NCI-H2029 (cell line): ENCODE measurements at regions not wholly inside any gene's neighbourhood (a gene's known extent, or its start where the extent isn't known, plus 50 kb on each side); places are given as distances from the start of the nearest gene placed in this dataset.
"Not testable (repeated sequence)": the region's sequence is repeated elsewhere in the genome, so short reads cannot be mapped to it uniquely, and the experiment has no call there.

Experiments
- DNase-seq: peaks from one replicate; lab custom pipeline; 2025; lab: John Stamatoyannopoulos, UW

DNA sequence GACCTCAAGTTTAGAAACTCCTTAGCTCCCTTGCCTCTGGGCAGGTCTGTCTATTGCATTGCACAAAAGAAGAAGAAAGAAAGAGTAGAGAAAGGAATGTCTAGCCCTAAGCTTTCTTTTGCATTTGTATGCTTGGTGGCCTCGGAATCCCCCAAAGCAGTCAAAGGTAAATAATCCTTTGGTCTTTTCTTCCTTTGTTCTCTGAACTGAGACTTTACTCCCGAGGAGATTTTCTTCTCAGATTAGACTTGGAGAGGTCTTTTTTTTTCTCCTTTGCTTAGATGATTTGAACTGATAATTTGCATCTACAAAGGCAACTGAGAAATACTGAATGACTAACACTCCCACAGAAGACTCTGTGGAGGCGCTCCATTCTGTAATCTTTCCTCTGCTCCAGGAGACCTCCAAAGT, 93.2 kb downstream of the AKR1D1 start:
- no peak for DNase-seq

DNA sequence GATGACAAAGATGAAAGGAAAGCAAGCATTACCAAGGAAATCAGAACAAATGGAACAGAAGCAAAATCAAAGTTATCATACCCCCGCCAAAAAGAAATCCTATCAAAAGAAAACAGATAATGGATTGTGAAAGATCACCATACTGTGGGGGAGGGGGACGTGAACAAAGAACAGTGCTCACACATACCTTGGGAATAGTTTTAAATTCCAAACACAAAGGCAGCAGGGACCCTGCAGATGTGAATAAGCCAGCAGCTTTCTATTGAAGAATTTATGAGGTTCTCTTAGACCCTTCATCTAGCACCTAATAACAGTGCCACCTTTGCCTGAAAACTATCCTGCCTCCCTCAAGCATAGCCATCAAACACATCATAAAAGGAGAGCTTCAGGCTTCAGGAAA, 94.0 kb downstream of the AKR1D1 start:
- DNase-seq = no peak

DNA sequence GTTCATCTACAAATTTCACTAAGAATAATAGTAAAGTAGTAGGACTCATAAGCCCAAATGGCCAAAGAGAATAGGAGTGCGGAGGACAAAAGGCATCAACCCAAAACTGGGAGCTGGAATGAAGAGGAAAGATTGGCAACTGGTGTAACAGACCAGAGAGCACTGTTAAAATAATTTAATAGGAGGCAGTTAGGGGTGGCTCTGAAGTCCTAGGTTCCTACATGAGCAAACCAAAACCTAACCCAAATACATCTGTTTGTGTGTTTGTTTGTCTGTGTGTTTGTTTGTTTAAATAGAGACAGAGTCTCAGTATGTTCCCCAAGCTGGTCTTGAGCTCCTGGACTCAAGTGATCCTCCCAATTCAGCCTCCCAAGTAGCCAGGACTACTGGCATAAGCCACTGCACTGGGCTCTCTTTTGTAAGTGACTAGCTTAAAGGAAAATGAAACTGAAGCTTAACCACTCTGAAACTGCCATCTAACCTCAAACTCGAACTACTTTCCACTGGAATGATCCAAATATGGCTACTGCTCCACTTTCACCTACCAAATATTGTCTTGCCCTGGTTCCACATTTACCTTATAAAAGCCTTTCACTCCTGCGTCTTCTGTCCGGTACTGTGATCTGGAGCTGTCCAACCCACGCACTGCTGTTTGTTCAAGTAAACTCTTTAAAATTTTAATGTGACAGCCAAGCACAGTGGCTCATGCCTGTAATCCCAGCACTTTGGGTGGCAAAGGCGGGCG, 94.9 kb downstream of the AKR1D1 start:
- DNase-seq = no peak

DNA sequence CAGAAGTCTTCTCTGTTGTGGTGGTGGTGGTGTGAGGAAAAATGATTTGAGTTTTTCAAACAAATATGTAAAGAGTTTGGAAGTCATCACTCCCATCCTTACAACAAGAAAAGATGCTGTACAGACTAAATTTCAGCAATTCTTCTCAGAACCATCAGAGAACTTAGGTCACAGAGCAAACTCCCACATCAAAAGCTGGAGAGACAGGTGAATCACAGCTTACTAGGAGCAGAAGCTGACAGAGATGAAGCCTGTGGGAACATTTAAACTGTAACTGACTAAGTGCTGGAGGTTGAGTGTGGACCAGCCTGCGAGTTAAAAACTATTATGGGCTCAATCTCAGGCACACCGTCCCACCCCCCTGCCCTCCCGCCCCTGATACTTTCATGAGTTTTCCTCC, 97.3 kb downstream of the AKR1D1 start:
- no peak for DNase-seq

DNA sequence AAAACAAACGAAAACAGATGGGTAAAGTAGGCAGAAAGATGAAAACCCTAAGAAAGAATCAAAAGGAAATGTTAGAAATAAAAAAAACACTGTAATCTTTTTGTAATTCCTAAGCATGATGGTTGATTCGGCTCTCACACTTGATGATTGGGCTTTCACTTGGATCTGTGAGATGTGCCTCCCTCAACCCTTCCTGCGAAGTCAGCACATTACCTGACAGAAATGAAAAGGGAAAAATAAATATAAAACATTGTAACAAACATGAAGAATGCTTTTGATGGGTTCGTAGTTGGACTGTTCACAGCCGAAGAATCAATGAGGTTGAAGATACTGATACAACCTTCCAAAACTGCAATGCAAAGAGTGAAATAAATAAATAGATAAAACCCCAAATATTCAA, 99.8 kb downstream of the AKR1D1 start:
- DNase-seq = no peak

DNA sequence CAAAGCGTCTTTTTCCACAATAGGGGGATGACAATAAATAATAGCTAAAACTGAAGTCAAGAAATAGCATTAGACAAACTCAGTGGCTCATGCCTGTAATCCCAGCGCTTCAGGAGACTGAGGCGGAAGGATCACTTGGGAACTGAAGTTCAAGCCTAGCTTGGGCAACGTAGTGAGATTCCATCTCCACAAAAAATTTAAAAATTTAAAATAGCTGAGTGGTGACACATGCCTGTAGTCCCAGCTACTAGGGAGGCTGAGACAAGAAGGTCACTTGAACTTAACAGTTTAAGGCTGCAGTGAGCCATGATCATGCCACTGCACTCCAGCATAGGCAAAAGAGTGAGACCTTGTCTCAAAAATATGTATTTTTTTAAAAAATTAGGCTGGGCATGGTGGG, 107.9 kb downstream of the AKR1D1 start:
- DNase-seq = no peak

DNA sequence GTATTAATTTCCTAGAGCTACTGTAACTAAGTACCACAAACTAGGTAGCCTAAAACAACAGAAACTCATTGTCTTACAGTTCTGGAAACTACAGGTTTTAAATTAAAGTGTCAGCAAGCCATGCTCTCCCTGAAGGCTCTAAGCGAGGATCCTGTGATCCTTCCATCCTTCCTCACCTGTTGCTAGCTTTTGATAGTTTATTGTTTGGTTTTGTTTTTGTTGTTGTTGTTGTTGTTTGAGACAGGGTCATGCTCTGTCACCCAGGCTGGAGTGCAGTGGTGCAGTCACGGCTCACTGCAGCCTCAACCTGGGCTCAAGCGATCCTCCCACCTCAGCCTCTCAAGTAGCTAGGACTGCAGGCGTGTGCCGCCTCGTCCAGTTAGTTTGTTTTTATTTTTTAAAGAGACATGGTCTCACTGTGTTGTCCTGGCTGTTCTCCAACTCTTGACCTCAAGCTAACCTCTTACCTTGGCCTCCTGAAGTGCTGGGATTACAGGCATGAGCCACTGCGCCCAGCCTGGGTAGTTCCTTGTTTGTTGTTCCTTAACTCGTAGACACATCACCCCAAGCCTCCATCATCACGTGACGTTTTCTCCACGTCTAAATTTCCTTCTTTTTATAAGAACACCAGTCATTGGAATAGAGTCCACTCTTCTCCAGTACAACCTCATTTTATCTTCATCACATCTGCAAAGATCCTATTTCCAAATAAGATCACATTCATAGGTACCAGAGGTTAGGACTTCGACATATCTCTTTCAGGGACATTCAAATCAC, 109.1 kb downstream of the AKR1D1 start:
- no peak for DNase-seq

DNA sequence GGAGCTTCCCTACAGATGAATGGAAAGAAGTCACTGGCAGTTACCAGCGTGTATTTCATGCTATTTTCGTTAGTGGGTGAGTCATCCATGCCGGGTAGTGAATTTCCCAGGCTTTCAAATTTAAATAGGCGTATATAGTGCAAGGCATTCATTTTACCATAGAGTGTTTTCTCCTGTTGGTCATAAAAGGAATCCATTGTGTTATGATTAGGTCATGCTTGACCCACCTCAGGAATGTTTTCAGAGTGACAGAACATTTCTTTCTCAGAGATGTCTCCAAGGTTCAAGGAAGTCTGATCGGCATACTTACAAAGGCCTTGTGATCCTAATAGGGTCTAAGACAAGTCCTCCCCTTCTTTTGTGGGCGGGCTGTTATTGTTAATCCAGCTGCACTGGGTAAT, 110.7 kb downstream of the AKR1D1 start:
- no peak for DNase-seq

DNA sequence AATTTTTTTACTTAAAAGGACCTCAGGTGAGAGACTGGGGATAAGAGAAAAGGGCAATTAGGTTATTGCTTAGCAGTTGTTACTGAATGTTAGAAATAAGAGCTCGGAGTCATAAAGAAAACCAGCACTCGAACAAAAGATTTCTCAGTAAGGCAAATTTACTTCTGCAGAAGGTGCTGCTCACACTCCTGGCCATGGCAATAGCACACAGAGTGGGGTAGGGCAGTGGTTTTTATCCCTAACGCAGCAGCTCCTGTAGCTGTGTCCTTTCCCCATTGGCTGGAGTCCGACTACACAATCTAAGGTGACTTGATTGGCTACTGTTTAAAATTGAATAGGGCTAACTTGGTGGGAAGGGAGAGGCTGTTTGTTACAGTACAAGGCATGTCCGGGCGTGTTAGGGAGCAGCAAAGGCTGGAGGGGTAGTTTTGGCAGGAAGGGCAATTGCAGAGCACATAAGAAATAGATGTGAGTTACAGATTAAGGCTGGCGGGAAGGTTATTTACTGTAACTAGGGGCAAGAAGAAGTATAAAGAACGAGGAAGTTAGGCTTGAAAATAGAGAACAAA, 112.1 kb downstream of the AKR1D1 start:
- no peak for DNase-seq

DNA sequence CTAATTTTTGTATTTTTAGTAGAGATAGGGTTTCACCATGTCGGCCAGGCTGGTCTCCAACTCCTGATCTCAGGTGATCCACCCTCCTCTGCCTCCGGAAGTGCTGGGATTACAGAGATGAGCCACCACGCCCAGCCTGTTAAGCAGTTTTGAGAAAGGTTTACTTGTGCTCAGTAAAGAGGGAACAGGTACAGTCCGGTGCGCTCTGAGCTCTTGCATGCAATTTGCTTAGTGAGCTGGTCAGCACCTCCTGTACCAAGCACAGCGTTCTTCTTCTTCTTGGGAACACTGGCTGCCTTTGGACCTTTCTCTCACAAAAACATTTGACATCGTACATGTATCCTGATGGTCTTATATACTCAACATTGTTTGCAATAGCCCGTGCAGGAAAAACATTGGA, 118.3 kb downstream of the AKR1D1 start:
- DNase-seq = no peak

DNA sequence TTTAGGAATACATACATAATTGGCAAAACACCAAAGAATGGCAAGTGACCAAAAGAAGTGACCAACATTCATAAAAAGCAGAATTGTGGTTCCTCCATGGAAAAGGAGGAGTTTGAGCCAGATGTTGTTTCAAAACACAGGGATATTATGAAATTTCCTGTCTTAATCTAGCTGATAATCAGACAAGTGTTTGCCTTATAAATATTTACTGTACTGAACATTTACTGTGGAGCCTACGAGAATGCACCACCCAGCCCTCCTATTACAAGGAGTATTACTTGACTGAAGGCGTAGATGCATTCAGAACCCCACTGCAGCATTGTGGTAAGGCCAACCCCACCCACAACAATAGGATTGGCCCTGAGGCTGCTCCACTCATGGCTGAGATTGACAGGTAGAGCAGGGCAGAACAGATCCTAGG, 118.9 kb downstream of the AKR1D1 start:
- peak; percentile 28 for DNase-seq

DNA sequence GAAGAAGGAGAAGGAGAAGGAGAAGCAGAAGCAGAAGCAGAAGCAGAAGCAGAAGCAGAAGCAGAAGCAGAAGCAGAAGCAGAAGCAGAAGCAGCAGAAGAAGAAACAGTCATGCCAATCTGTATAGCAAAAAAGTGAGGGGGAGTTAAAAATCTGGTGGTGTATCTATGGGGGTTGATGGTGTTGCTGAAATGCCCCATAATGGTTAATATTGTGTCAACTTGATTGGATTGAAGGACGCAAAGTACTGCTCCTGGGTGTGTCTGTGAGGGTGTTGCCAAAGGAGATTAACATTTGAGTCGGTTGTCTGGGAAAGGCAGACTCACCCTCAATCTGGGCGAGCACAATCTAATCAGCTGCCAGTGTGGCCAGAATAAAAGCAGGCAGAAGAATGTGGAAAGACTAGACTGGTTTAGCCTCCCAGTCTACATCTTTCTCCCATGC, 120.3 kb downstream of the AKR1D1 start:
- not testable (repeated sequence) for DNase-seq

DNA sequence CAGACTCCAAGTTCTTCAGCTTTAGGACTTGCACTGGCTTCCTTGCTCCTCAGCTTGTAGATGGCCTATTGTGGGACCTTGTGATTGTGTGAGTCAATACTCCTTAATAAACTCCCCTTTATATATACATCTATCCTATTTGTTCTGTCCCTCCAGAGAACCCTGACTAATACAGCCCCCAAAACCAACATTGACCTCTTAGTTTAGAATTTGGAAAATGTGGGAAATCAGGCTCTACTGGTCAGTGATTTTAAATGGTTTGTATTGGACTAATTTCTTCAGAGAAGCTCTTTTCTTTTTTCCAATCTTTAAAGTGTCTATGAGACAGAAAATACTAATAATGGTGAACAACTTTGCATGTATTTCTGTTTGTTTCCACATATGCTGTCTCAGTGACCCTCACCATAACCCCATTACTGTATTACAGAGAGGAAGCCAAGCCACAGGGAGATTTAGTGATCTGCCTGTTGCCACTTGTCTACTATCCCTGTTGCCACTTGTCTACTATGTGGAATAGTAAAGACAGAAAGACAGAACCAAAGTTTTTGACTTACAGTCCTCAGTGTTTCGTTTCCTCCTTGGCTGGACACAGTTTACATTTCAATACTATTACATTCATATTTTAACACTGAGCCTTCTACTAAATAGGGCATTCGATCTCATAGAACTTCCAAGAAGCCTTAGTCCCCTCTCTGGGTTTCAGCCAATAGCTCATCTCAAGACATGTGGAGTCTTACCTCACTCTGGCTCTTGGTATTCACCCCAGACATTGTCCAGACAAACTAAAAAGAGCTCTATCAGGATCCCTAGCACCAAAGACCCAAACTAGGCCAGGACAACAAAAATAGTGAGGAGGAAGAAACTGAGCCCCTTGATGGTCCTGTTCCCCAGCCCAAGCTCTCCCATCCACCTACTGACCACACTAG, 121.0 kb downstream of the AKR1D1 start:
- no peak for DNase-seq

DNA sequence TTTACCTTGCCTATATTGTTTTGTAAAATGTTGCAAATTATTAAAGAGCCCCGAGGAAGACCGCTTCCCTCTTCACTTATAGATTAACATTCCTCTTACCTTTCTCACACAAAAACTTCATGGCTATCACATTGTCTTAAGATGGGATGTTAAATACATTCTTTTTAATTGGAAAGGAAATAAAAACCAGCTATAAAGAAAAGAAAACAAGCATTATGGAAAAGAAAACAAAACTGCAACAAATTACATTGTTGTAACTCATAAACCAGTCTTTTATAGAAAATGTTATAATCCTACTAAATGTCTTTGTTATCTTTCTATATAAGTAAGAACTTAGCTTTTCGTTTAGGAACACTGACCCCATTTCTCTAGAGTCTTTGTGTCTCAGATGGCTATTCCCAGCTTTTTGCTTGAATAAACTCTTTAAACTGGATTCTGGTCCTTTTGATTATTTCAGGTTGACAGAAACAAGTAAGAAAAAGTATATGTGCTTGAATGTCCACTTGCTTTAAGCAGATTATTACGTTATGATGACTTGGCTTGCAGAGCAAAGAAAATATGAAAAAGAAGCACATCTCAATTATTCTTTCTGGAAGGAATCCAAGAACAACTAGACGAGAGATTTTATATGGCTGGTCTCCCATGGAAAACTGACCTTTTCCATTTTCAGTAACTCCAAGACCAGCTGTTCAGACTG, 128.2 kb downstream of the AKR1D1 start:
- no peak for DNase-seq

DNA sequence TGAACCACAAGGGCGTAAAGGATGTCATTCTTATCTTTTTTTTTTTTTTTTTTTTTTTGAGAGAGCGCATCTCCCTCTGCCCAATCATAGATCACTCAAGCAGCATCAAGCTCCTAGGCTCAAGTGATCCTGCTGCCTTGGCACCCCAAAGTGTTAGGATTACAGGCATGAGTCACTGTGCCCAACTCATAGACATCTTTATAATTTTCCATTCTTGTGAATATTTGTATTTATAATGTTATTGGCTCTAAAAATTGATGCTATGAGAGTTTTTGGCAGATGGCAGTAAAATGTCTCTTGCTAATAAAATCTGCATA, 128.7 kb downstream of the AKR1D1 start:
- DNase-seq = no peak

DNA sequence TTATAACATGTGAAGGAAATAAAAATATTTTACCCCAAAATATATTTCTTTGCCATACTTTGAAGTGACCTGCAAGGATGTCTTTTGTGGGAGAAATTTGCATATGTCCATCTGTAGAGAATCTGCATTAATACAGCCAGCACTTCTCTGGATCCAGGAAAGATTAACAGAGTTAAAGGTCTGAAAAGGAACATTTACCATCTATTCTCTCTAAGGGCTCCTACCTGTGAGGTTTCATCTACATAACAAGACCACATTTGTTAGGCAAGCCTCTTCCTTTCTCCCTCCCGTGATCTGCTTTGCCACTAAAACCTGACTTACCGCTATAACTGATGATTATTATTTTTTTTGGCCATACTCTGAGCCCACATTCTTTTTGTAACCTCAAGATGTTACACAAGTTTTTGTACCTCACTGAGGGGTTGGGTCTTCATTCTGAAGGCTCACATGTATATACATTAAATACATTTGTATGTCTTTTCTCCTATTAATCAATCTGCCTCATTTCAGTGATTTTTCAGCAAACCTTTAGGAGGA, 129.4 kb downstream of the AKR1D1 start:
- no peak for DNase-seq

DNA sequence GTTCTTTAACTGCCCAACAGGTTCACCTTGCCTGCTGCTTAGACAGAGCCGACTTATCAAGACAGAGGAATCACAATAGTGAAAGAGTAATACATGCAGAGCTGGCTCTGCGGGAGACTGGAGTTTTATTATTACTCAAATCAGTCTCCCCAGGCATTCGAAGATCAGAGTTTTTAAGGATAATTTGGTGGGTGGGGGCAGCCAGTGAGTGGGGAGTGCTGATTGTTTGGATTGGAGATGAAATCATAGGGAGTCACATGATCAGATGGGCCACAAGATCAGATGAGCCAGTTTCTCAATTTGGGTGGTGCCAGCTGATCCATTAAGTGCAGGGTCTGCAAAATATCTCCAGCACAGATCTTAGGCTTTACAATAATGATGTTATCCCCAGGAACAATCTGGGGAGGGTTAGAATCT, 131.3 kb downstream of the AKR1D1 start:
- DNase-seq = no peak

DNA sequence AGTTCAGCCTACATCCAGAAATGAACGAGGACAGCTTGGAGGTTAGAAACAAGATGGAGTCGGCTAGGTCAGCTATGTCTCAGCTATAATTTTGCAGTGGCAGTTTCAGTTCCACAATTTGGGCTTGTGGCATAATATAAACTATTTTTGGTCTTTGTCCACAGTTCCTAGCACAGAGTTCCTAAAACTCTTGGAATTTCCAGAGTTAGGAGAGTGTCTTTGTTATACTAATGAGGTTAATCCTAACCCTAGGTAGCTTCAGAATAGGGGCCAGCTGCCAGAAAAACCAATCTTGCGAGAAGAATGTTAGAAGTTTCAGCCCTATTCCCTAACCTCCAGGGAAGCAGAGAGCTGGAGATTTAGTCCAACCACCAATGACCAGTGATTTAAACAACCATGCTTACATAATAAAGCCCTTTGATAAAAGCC, 131.9 kb downstream of the AKR1D1 start:
- no peak for DNase-seq

DNA sequence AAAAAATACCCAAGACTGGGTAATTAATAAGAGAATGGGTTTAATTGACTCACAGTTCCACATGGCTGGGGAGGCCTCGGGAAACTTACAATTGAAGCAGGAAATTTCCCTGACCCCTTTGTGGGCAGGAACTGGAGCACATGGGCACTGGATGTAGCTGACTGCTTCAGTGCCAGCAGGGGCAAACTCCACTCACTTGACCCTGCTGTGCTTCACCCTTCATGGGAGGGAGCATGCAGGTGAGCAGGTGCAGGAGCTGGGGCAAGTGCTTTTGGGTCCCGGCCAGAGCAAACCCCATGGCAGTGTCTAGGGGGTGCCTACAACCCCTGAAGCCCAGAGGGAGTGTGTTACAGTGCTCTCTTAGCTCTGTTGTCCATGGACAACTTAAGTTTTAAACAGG, 132.6 kb downstream of the AKR1D1 start:
- DNase-seq = no peak

DNA sequence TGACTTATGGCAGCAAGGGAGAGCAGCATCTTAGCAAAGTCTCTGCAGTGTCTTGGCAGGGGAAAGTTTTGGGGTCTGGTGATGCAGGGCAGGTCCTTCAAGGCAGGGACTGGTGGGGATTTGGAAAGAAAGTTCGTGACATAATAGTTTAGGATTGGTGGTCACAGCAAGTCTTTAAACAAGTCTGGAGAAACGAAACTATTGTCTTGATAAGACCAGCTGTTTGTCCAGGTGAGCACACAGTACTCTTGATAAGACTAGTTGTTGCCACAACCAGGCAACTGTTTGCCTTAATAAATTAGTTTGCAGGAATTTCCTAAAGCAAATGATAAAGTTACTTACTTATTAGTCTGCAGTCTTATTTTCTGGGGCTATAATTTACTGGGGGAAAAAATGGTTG, 136.1 kb downstream of the AKR1D1 start:
- no peak for DNase-seq

DNA sequence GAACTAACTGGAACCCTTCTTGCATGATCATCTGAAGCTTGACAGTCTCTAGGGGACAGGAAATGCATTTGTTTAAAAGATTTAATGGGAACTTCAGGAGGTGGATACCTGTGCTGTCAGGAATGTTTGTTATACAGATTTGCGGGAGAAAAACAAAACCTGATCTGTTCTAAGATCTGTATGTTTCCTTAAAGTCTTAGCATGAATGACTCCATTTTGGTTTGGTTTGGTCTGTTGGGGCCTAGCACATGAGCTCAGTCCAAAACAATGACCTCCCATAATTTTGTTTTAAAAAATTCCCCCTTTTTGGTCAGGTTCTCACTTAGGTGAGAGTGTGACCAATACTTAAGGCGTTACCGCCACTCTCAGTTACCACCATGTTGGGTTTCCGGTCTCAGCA, 138.7 kb downstream of the AKR1D1 start:
- DNase-seq = no peak
